GM21390 (cell line): ENCODE measurements at regions not wholly inside any gene's neighbourhood (a gene's known extent, or its start where the extent isn't known, plus 50 kb on each side); places are given as distances from the start of the nearest gene placed in this dataset.
"Not testable (repeated sequence)": the region's sequence is repeated elsewhere in the genome, so short reads cannot be mapped to it uniquely, and the experiment has no call there.

ENCODE experiments used
- ATAC-seq: cut with Tn5 transposase; IDR thresholded peaks from one replicate; pipeline ENCODE4 v1.9.1; 2021; ENCODE audit not compliant: unreplicated experiment

DNA sequence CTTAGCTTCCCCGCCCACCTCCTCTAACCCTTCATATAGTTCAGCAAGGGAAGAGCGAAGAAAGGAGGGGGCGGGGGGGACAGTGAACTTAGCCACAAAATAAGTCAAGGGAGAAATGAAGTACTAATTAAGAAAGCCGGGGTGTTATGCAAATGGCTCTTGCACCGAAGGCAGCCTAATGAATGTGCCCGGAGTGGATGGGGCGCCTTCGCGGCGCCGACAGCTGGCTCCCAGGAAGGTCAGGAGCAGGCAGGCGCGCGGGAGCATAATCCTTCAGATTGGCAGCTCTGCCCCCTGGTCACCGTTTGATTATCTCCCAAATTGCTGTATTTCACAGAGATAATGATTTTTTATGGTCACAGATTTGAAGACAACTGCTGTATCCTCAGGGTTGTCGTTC lies 395.1 kb downstream of the TFAP2B start:
- ATAC-seq, result no peak

DNA sequence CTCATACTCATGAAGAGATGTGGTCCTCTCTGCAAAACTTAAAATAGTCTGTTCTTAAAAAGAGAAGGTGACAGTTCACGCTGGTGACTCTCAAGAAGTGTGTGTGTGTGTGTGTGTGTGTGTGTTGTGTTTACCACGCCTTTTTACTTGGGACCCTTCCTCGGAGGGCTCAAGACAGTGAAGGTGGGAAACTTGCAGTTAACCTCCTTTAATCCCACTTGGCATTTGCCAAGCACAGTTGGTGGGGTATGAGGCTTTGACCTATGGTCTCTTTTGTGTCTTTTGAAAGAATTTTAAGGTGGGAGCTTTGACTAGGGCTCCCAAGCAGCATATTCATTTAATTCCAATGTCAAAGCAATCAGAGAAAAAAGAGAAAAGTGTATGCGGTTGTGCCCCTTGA lies 395.8 kb downstream of the TFAP2B start:
- no peak for ATAC-seq

GRCh38 chr6:51218181-51218580 lies 399.5 kb downstream of the TFAP2B start:
- ATAC-seq, result no peak

DNA sequence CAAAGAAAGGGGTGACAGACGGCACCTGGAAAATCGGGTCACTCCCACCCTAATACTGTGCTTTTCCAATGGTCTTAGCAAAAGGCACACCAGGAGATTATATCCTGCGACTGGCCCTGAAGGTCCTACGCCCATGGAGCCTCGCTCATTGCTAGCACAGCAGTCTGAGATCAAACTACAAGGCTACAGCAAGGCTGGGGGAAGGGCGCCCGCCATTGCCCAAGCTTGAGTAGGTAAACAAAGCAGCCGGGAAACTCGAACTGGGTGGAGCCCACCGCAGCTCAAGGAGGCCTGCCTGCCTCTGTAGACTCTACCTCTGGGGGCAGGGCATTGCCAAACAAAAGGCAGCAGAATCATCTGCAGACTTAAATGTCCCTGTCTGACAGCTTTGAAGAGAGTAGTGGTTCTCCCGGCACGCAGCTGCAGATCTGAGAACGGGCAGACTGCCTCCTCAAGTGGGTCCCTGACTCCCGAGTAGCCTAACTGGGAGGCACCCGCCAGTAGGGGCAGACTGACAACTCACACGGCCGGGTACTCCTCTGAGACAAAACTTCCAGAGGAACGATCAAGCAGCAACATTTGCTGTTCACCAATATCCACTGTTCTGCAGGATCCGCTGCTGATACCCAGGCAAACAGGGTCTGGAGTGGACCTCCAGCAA lies 406.0 kb downstream of the TFAP2B start:
- not testable (repeated sequence) for ATAC-seq

- no peak for ATAC-seq
Measured at GRCh38 chr6:51241376-51241775, 422.7 kb downstream of the TFAP2B start.

DNA sequence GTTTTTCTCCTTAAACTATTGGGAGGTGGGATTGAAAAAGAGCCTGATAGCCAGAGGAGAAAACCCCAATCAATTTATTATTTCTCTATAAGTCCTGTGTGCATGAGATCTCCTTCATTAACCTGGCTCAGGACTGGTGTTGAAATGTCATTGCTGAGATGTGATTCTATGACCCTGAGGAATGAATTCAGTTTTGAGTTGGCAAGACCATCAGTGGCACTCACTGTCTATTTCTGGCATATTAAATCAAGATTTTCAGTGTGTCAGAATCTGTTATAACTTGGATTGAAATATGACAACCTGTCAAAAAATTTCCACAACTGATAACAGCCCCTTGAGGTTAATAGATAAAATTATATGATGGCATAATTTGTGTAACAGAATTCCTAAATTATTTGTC lies 431.1 kb downstream of the TFAP2B start:
- no peak for ATAC-seq

- no peak for ATAC-seq
Measured at GRCh38 chr6:51250317-51250716, 431.6 kb downstream of the TFAP2B start.

DNA sequence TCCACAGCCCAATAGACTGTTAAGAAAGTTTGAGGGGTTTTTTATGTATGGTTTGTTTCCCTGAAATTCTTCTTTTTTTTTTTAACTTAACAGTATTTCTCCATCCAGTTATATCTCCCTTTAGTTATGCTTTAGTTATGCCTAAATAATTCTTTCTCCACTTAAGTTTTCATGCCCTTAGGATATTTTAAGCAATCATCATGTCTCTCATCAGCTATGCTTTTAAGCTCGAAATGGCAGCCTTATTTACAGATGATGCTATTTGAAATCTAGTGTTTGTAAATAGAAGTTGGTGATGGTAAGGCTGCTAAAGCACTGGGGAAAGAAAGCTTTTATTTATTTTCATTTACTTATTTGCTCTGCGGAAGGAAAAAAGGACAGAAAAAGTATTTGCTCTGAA lies 439.3 kb downstream of the TFAP2B start:
- no peak for ATAC-seq

DNA sequence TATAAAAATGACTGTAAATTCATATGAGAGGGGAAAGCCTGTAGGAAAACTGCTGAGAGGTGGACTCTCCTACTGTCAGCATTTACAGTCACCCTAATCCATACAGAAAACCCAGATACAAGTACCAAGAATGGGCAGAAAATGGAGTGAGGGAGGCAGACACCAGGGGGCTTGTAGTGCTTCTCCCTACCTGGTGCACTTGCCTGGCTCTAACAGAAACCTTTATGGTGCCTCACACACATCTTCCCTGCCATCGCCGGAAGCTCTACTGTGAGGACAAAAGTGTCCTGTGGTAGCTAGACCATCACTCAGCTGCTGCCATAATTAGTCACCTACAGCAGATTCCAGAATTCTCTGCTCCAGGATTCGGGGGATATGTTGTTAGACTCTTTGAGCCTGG lies 441.3 kb downstream of the TFAP2B start:
- ATAC-seq, result no peak

DNA sequence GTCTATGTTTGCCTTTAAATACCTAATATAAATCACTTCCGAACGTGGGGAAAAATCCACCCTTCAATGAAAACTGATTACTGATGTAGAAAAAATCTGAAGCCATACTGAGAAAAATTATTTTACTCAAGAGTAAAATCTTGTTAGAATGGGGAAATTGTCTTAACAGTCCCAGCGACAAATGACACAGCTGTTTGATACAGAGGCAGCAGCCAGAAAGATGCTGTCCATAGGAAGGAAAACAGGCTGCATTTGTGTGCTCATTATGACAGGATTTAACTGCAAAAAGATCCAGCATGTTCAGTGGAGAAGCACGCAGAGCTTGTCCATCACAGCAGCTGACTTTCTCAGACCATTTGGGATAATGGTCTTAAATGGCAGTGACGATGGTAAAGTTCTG lies 443.0 kb downstream of the TFAP2B start:
- no peak for ATAC-seq

DNA sequence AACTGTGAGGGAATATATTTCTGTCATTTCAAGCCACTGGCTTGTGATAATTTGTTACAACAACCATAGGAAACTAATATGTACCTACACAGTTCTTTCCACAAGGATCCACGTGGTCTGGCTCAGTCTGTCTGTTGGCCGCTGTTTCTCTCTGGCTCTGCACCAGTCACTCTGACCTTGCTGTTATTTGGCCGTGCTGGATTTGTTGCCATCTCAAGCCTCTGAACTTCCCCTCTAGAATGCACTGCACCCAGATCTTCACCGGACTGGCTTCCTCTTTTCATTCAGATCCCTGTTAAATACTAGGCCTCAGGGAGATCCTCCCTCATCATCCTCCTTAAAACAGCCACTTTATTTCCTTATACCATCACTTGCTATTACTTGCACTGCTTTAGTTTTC lies 446.8 kb downstream of the TFAP2B start:
- ATAC-seq, result no peak

DNA sequence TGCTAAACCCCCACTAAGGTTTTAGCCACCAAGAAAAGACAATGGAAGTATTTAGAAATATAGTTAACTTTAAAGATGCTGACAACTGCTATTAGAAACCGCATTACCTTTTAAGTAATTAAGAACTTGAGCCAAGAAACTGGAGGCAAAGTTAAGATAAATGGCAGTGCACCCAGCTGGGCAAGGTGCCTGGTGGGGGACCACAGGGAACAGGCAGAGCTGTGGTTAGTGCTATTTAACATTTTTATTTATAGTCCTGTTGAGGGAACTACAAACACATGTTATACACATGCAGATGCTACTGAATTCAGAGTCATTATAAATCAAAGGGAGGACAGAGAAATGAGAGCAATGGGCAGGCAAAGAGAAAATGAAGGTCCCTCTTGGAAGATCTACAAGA lies 447.9 kb downstream of the TFAP2B start:
- no peak for ATAC-seq

GRCh38 chr6:51268666-51269065 lies 450.0 kb downstream of the TFAP2B start:
- no peak for ATAC-seq

DNA sequence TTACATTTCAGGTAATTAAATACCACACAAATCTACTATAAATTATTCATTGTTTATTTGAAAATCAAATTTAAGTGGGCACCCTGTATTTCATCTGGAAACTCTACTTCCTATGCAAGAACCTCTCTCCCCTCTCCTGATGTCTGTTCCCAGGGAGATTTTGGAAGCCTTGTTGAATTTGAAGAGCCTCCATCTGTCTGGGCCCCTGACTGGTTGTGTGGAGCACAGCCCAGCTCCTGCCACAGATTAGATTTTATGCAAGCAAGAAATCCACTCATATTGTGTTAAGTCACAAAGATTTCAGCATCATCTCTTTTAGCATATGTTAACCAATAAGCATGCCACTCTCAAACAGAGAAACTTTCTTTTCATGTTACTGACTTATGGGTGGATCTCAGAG lies 451.2 kb downstream of the TFAP2B start:
- no peak for ATAC-seq

DNA sequence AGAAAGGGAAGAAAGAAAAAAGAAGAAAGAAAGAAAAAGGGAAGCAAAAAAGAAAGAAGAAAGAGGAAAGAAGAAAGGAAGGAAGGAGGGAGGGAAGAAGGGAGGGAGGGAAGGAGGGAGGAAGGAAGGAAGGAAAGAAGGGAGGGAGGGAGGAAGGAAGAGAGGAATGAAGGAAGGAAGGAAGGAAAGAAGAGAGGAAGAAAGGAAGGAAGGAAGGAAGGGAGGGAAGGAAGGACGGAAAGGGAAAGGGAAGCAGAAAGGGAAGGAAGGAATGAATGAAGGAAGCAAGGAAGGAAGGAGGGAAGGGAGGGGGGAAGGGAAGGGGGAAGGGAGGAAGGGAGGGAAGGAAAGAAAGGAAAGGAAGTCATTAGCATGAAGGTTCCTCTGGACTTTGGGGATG lies 452.9 kb downstream of the TFAP2B start:
- no peak for ATAC-seq

DNA sequence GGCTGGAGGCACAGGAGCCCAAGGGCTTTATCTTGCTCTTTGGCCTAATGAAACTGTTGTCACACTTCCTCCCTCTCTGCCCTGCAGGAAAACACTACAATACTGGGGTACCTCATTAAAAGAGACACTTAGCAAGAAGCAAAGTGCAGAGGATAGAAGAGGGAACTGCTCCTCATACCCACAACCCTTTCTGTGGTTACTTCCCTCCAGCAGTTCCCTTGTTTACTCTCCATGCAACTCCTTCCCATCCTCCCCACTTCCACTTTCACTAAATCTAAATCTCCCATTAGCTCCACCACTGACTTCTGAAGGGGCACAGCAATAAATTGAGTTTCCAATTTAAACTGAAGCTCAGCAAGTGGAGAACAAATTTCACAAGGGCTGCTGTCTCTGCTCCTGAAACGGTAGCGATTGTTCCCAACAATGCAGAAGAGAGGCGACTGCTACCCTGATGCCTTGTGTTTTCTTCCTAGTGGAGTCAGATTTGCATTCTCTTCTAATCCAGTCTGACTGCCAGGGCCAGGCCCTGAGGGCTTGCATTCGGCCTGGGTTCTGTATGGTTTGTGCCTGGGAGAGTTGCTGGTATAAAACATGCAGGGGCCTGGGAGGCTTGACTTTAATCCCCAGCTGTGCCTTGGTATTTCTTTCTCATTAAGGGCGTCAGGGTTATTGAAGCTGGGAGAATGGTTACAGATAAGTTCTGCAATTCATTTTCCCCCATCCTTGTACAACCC lies 454.7 kb downstream of the TFAP2B start:
- ATAC-seq, result no peak

GRCh38 chr6:51277474-51277873 lies 458.8 kb downstream of the TFAP2B start:
- ATAC-seq, result no peak

GRCh38 chr6:51282026-51282425 lies 463.4 kb downstream of the TFAP2B start:
- ATAC-seq, result no peak

GRCh38 chr6:51283723-51284355 lies 465.2 kb downstream of the TFAP2B start:
- no peak for ATAC-seq

GRCh38 chr6:51285876-51286275 lies 467.2 kb downstream of the TFAP2B start:
- no peak for ATAC-seq

- ATAC-seq, result no peak
Measured at GRCh38 chr6:51289041-51289440, 470.4 kb downstream of the TFAP2B start.

- no peak for ATAC-seq
Measured at GRCh38 chr6:51292659-51293058, 474.0 kb downstream of the TFAP2B start.
